Activated T-cell treated with anti-CD3 and anti-CD28 coated beads, Interleukin-2, amount 50 U/mL, for 24 hours (primary cell): ENCODE measurements at regions not wholly inside any gene's neighbourhood (a gene's known extent, or its start where the extent isn't known, plus 50 kb on each side); places are given as distances from the start of the nearest gene placed in this dataset.

Experiments
- DNase-seq: peaks from one replicate; pipeline ENCODE4 v3.0.0-alpha.2; 2020
- H3K27ac Mint-ChIP-seq: 2 replicates; pipeline ENCODE4 v1.8.0; 2020; ENCODE audit warnings: mild to moderate bottlenecking, mixed read lengths
- H3K27me3 Mint-ChIP-seq: 2 replicates; pipeline ENCODE4 v1.8.0; 2020; ENCODE audit warnings: mixed read lengths
- H3K36me3 Mint-ChIP-seq: 2 replicates; pipeline ENCODE4 v1.8.0; 2020; ENCODE audit warnings: low read depth, mixed read lengths
- H3K4me1 Mint-ChIP-seq: 2 replicates; pipeline ENCODE4 v1.8.0; 2020; ENCODE audit warnings: low read depth, mixed read lengths
- H3K4me3 Mint-ChIP-seq: 2 replicates; pipeline ENCODE4 v1.8.0; 2020; ENCODE audit warnings: mild to moderate bottlenecking, moderate library complexity, mixed read lengths
- H3K9me3 Mint-ChIP-seq: 2 replicates; pipeline ENCODE4 v1.8.0; 2020; ENCODE audit warnings: mixed read lengths

- no peak overlapping the region for H3K4me3 Mint-ChIP-seq
- H3K4me1 Mint-ChIP-seq: no peaks in the 10 kb centered on the region
- no peak overlapping the region for H3K27ac Mint-ChIP-seq
- no peak for DNase-seq
- no peaks in the 10 kb centered on the region for H3K27me3 Mint-ChIP-seq
- H3K9me3 Mint-ChIP-seq: peaks cover 4% of the 10 kb centered on the region
- no peaks in the 10 kb centered on the region for H3K36me3 Mint-ChIP-seq
These were observed 1301.6 kb downstream of the UQCRFS1 start for GRCh38 chr19:27911122-27911898.

- H3K4me3 Mint-ChIP-seq: no peak overlapping the region
- peaks cover 4% of the 10 kb centered on the region for H3K9me3 Mint-ChIP-seq
- no peaks in the 10 kb centered on the region for H3K4me1 Mint-ChIP-seq
- H3K36me3 Mint-ChIP-seq: no peaks in the 10 kb centered on the region
- no peak for DNase-seq
- H3K27ac Mint-ChIP-seq: no peak overlapping the region
- no peaks in the 10 kb centered on the region for H3K27me3 Mint-ChIP-seq
These were observed 1303.1 kb downstream of the UQCRFS1 start for GRCh38 chr19:27909861-27910260.

GRCh38 chr19:27909185-27909840, 1303.6 kb downstream of the UQCRFS1 start:
- H3K36me3 Mint-ChIP-seq: no peaks in the 10 kb centered on the region
- no peaks in the 10 kb centered on the region for H3K4me1 Mint-ChIP-seq

GRCh38 chr19:27906081-27906480, 1306.9 kb downstream of the UQCRFS1 start:
- H3K9me3 Mint-ChIP-seq: peaks cover 4% of the 10 kb centered on the region
- no peak overlapping the region for H3K27ac Mint-ChIP-seq
- H3K27me3 Mint-ChIP-seq: no peaks in the 10 kb centered on the region
- no peak for DNase-seq
- no peaks in the 10 kb centered on the region for H3K4me1 Mint-ChIP-seq
- H3K4me3 Mint-ChIP-seq: no peak overlapping the region
- no peaks in the 10 kb centered on the region for H3K36me3 Mint-ChIP-seq

More at GRCh38 chr19:27909185-27909840, 1303.6 kb downstream of the UQCRFS1 start:
- DNase-seq: no peak
- no peak overlapping the region for H3K27ac Mint-ChIP-seq
- peaks cover 4% of the 10 kb centered on the region for H3K9me3 Mint-ChIP-seq
- H3K27me3 Mint-ChIP-seq: no peaks in the 10 kb centered on the region
- no peak overlapping the region for H3K4me3 Mint-ChIP-seq

- DNase-seq: no peak
- Mint-ChIP-seq H3K9me3 (peaks cover 4% of the 10 kb centered on the region), H3K4me3 (no peak overlapping the region), H3K36me3 (no peaks in the 10 kb centered on the region), H3K4me1 (no peaks in the 10 kb centered on the region), H3K27me3 (no peaks in the 10 kb centered on the region), H3K27ac (no peak overlapping the region)
These were observed 1307.9 kb downstream of the UQCRFS1 start for GRCh38 chr19:27905074-27905473.

- H3K36me3 Mint-ChIP-seq: no peaks in the 10 kb centered on the region
These were observed 1311.9 kb downstream of the UQCRFS1 start for GRCh38 chr19:27901078-27901477.

GRCh38 chr19:27896091-27896490, 1316.9 kb downstream of the UQCRFS1 start:
- Mint-ChIP-seq H3K27ac (no peak overlapping the region), H3K36me3 (no peaks in the 10 kb centered on the region), H3K27me3 (no peaks in the 10 kb centered on the region), H3K9me3 (no peaks in the 10 kb centered on the region), H3K4me3 (no peak overlapping the region), H3K4me1 (no peaks in the 10 kb centered on the region)
- no peak for DNase-seq

More at GRCh38 chr19:27901078-27901477, 1311.9 kb downstream of the UQCRFS1 start:
- no peaks in the 10 kb centered on the region for H3K9me3 Mint-ChIP-seq
- H3K27ac Mint-ChIP-seq: no peak overlapping the region
- H3K27me3 Mint-ChIP-seq: no peaks in the 10 kb centered on the region
- H3K4me1 Mint-ChIP-seq: no peaks in the 10 kb centered on the region
- DNase-seq: no peak
- H3K4me3 Mint-ChIP-seq: no peak overlapping the region

GRCh38 chr19:27894906-27895754, 1317.8 kb downstream of the UQCRFS1 start:
- H3K27me3 Mint-ChIP-seq: no peaks in the 10 kb centered on the region
- no peak for DNase-seq
- H3K36me3 Mint-ChIP-seq: no peaks in the 10 kb centered on the region
- no peak overlapping the region for H3K4me3 Mint-ChIP-seq
- H3K4me1 Mint-ChIP-seq: no peaks in the 10 kb centered on the region
- no peak overlapping the region for H3K27ac Mint-ChIP-seq
- no peaks in the 10 kb centered on the region for H3K9me3 Mint-ChIP-seq

- Mint-ChIP-seq H3K4me3 (no peak overlapping the region), H3K9me3 (peaks cover 2% of the 10 kb centered on the region), H3K27ac (no peak overlapping the region), H3K36me3 (no peaks in the 10 kb centered on the region), H3K27me3 (no peaks in the 10 kb centered on the region), H3K4me1 (no peaks in the 10 kb centered on the region)
- DNase-seq: no peak
These were observed 1320.5 kb downstream of the UQCRFS1 start for GRCh38 chr19:27892500-27892899.

- no peaks in the 10 kb centered on the region for H3K36me3 Mint-ChIP-seq
- H3K4me1 Mint-ChIP-seq: no peaks in the 10 kb centered on the region
- DNase-seq: no peak
- no peak overlapping the region for H3K27ac Mint-ChIP-seq
- peaks cover 8% of the 10 kb centered on the region for H3K9me3 Mint-ChIP-seq
- H3K27me3 Mint-ChIP-seq: no peaks in the 10 kb centered on the region
- no peak overlapping the region for H3K4me3 Mint-ChIP-seq
These were observed 1321.5 kb downstream of the UQCRFS1 start for GRCh38 chr19:27891411-27891810.

- DNase-seq: no peak
- no peak overlapping the region for H3K4me3 Mint-ChIP-seq
- H3K27ac Mint-ChIP-seq: no peak overlapping the region
- H3K4me1 Mint-ChIP-seq: no peaks in the 10 kb centered on the region
- H3K9me3 Mint-ChIP-seq: peaks cover 12% of the 10 kb centered on the region
- H3K36me3 Mint-ChIP-seq: no peaks in the 10 kb centered on the region
- H3K27me3 Mint-ChIP-seq: no peaks in the 10 kb centered on the region
These were observed 1322.3 kb downstream of the UQCRFS1 start for GRCh38 chr19:27890696-27891095.

GRCh38 chr19:27890206-27890605, 1322.7 kb downstream of the UQCRFS1 start:
- no peak overlapping the region for H3K4me3 Mint-ChIP-seq
- no peak overlapping the region for H3K27ac Mint-ChIP-seq
- H3K4me1 Mint-ChIP-seq: no peaks in the 10 kb centered on the region
- H3K9me3 Mint-ChIP-seq: peaks cover 15% of the 10 kb centered on the region
- H3K27me3 Mint-ChIP-seq: no peaks in the 10 kb centered on the region
- DNase-seq: no peak
- H3K36me3 Mint-ChIP-seq: no peaks in the 10 kb centered on the region

GRCh38 chr19:27889156-27889555, 1323.8 kb downstream of the UQCRFS1 start:
- H3K27ac Mint-ChIP-seq: no peak overlapping the region

GRCh38 chr19:27887946-27888345, 1325.0 kb downstream of the UQCRFS1 start:
- Mint-ChIP-seq H3K9me3 (peaks cover 18% of the 10 kb centered on the region), H3K27me3 (no peaks in the 10 kb centered on the region), H3K4me1 (no peaks in the 10 kb centered on the region), H3K27ac (no peak overlapping the region), H3K36me3 (no peaks in the 10 kb centered on the region), H3K4me3 (no peak overlapping the region)
- no peak for DNase-seq

More at GRCh38 chr19:27889156-27889555, 1323.8 kb downstream of the UQCRFS1 start:
- H3K9me3 Mint-ChIP-seq: peaks cover 18% of the 10 kb centered on the region
- no peaks in the 10 kb centered on the region for H3K4me1 Mint-ChIP-seq
- H3K4me3 Mint-ChIP-seq: no peak overlapping the region
- H3K36me3 Mint-ChIP-seq: no peaks in the 10 kb centered on the region
- no peak for DNase-seq
- no peaks in the 10 kb centered on the region for H3K27me3 Mint-ChIP-seq
